ENCODE measurements at regions not wholly inside any gene's neighbourhood (a gene's known extent, or its start where the extent isn't known, plus 50 kb on each side); places are given as distances from the start of the nearest gene placed in this dataset.

DNA sequence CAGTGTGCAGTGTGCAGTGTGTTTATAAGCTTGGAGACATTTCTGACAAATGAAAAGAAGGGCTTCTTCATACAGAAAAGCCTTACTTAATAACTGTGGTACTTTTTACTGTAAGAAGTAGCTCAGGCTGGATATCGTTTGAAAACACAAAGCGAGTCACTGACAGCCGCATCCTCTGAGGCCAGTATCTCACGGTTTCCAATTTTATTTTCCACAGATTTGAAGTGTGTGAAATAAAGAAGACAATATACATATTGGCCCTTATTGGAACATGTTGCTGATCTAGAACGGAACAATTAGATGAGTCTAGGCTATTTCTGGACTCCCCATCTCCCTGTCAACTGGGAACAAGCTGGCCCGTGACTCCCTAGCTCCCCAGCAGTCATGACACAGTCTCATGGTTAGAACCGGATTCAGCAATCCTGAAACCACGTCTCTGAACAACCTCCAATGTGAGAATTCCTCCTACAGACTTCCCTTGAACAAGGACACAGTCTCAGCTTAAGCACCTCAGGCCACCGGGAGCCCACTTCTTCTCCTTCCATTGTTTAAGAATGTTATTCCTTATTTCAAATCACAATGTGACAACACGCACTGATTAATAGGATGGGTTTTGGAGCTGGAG, 484.5 kb downstream of the COG6 start:
- no peak for TF ChIP-seq EZH2 (IDR thresholded peaks at IDR 0.05; ENCODE audit: low read length, missing control alignments)
- TF ChIP-seq, protein P1, sequence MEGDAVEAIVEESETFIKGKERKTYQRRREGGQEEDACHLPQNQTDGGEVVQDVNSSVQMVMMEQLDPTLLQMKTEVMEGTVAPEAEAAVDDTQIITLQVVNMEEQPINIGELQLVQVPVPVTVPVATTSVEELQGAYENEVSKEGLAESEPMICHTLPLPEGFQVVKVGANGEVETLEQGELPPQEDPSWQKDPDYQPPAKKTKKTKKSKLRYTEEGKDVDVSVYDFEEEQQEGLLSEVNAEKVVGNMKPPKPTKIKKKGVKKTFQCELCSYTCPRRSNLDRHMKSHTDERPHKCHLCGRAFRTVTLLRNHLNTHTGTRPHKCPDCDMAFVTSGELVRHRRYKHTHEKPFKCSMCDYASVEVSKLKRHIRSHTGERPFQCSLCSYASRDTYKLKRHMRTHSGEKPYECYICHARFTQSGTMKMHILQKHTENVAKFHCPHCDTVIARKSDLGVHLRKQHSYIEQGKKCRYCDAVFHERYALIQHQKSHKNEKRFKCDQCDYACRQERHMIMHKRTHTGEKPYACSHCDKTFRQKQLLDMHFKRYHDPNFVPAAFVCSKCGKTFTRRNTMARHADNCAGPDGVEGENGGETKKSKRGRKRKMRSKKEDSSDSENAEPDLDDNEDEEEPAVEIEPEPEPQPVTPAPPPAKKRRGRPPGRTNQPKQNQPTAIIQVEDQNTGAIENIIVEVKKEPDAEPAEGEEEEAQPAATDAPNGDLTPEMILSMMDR (conservative IDR thresholded peaks at IDR 0.05 in 1 of 2, IDR thresholded peaks at IDR 0.05 in 1 of 2; ENCODE audit: low read depth in 1 of 2, low read length in 2 of 2), result no peak

Data from fibroblast of lung (primary cell).